RWPE1 (cell line): ENCODE measurements at regions not wholly inside any gene's neighbourhood (a gene's known extent, or its start where the extent isn't known, plus 50 kb on each side); places are given as distances from the start of the nearest gene placed in this dataset.
"Not testable (repeated sequence)": the region's sequence is repeated elsewhere in the genome, so short reads cannot be mapped to it uniquely, and the experiment has no call there.

Experiments used
- CTCF ChIA-PET: fragments of 350-600 bp; sonication (Branson Sonifier 250); formaldehyde crosslinking; extraction: SDS; loops from one replicate; lab custom pipeline; 2021; lab: Yijun Ruan, JAX
- POLR2A ChIA-PET: fragments of 400-600 bp; formaldehyde crosslinking; extraction: SDS; loops from one replicate; lab custom pipeline; 2020; ENCODE audit warnings: antibody characterized with exemption; ENCODE audit not compliant: low non-redundant PET; lab: Yijun Ruan, JAX
- DNase-seq: peaks from one replicate; pipeline ENCODE4 v3.0.0; 2012; ENCODE audit warnings: low spot score
- H3K27ac ChIP-seq: fragments of 450-650 bp; 2 replicates; pipeline ENCODE4 v1.5.1; 2017
- TF ChIP-seq, protein P1 (sequence below): fragments of 450-650 bp; conservative IDR thresholded peaks from 2 replicates; pipeline ENCODE4 v1.5.1; 2017; ENCODE audit warnings: low read depth, mild to moderate bottlenecking

DNA sequence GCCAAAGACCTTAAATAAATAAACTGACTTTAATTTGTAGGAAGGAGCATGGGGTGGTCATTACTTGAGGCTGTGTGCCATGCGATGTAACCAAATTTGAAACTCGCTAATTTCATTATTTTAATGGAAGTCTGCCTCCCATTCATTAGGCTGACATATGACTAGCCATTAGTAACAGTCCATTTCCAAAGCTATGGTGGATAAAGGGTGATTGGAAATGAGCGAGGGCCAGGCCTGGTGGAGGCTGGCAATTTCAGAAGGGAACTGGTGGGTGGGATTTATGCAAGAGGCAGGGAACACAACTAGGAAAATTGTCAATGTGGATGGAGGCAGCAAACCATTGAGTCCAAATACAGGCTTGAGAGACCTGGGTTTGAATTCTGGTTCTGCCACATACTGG, 157.2 kb downstream of the NPIPA7 start:
- POLR2A ChIA-PET, H3K27ac ChIP-seq, DNase-seq, CTCF ChIA-PET: not testable (repeated sequence)

DNA sequence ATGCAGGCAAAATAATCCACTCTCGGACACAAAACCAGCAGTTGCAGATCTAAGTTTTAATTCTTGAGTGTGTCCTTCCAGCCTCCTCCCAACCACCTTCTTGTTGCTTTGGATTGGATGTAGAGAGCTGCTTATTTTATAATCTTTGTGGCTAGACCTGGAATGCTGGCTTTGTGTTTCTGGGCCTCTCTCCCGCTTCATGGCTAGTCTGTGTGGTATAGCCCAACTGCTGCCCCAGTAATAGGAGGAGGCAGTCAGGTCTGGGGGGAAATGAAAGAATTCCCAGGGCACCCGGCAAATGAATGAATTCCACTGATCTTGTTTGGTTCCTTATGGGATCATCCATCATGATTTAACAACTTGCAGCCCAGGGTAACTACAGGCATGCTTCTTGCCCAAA, 170.8 kb downstream of the NPIPA7 start:
- DNase-seq, H3K27ac ChIP-seq, POLR2A ChIA-PET, CTCF ChIA-PET: not testable (repeated sequence)

DNA sequence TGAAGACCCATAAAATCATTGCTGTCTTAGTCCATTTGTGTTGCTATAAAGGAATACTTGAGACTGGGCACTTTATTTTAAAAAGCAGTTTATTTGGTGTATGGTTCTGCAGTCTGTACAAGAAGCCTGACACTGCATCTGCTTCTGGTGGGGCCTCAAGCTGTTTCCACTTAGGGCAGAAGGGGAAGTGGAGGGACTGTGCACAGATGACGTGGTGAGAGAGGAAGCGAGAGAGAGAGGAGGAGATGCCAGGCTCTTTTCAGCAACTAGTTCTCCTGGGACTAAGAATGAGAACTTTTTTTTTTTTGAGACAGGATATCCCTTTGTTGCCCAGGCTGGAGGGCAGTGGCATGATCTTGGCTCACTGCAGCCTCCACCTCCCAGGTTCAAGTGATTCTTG, 171.9 kb downstream of the NPIPA7 start:
- POLR2A ChIA-PET, CTCF ChIA-PET, DNase-seq, H3K27ac ChIP-seq: not testable (repeated sequence)

DNA sequence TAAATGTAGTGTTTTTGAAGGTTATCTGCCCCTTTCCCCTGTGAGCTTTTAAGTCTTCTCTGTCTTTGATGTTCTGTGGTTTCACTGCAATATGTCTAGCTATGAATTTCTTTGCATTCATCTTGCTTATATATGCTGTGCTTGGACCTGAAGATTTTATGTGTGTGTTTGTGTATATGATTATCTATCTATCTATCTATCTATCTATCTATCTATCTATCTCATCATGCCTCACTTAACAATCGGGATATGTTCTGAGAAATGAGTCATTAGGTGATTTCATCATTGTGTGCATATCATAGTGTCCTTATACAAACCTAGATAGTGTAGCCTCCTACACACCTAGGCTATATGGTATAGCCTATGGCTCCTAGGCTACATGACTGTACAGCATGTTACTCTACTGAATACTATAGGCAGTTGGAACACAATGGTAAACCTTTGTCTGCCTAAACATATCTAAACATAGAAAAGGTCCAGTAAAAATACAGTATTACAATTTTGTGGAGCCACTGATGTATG, 173.9 kb downstream of the NPIPA7 start:
- H3K27ac ChIP-seq, DNase-seq, POLR2A ChIA-PET, CTCF ChIA-PET: not testable (repeated sequence)

DNA sequence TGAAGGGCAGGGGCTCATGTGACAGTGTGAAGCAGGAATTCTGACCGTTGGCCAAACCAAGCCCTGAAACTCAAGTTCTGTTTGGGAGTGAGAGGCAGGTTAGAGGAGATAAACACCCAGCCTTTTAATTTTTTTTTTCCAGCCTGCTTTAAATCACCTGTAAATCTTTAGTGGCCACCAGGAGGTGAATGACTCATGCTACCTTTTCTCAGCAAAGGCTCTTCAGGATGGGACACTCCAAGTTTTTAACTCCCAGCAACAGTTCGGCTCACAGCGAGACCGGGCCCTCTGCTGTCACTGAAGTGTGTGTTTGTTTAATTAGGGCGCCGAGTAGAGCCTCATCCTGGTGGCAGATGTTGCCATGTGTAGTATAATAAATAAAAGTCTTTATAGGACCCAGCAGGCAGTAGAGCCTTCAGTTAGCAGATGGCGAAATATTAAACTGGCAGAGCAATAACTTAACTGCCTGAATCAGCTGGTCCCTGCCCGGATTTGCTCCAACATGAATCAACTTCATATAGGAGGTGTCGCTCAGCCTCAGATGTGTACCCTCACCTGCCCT, 180.3 kb downstream of the NPIPA7 start:
- POLR2A ChIA-PET, H3K27ac ChIP-seq, CTCF ChIA-PET, DNase-seq: not testable (repeated sequence)

DNA sequence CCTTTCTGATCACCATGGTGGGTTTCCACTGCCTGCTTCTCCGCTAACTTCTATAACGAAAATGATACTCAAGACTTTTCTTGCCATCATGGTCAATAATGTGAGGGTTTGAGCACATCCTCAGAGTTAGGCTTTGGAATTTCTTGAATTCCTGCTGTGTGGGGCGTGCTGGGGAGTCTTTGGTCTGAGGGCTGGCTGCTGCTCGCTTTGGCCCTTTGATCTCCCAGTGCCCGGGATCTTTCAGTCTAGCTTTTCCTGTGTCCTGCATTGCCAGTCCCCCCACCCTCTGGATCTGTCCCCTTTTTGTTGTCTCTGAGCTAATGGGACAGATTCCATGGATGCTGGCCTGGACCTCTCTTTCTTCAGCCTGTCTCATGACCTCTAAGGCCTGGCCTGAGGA, 182.6 kb downstream of the NPIPA7 start:
- H3K27ac ChIP-seq, CTCF ChIA-PET, DNase-seq, POLR2A ChIA-PET: not testable (repeated sequence)

DNA sequence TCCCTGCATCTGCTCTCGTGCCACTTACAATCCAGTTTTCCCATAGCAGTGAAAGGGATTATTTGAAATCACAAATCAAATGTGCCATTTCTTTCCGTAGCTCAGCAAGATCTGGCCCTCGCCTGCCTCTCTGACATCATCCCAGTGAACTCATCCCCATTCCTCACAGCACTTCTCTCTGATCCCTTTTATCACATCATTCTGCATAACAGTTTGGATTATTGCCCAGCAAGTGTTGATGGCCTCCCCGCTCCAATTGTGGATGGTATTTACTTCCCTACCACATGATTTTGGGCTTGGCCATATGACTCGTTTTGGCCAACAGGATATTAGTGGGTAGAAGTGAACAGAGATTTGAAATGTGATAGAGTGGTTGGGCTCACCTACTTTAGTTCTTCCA, 185.0 kb downstream of the NPIPA7 start:
- H3K27ac ChIP-seq, DNase-seq, POLR2A ChIA-PET, CTCF ChIA-PET: not testable (repeated sequence)

DNA sequence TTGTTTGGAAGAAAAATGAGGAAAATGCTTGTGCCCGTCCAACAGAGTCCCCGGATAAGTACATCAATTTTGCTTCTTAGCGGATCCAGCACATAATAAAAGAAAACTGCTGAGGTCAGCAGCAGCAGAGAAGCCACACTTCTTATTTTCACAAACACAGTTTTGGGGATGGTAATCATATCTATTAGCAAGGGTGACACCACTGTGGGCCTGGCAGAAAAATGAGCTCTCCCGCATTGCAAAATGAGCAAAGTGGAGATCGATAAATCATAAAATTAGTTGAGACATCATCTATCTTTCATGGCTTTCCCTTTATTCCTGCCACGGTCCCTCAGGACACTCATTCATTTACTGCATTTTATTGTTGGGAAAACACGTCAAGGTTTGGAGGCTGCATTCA, 186.4 kb downstream of the NPIPA7 start:
- H3K27ac ChIP-seq, CTCF ChIA-PET, POLR2A ChIA-PET, DNase-seq: not testable (repeated sequence)

DNA sequence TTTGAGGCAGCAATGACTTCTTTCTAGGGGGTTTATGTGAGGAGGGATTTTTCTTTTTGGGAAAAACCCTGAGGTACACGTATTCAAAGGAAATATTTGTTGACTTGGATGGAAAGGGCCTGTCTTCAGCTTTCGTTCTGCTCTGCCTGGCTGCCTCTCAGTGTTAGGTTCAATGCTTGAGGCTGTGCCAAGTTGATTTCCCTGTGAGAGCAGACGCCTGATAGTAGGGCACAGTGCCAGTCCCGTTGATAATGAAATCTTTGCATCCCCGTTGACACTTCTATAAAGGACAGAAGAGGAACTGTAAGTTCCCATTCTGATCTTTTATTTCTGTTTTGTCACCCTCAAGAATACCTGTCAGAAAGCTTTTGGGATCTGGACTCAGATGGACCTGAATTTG, 191.1 kb downstream of the NPIPA7 start:
- POLR2A ChIA-PET, DNase-seq, CTCF ChIA-PET, H3K27ac ChIP-seq: not testable (repeated sequence)

DNA sequence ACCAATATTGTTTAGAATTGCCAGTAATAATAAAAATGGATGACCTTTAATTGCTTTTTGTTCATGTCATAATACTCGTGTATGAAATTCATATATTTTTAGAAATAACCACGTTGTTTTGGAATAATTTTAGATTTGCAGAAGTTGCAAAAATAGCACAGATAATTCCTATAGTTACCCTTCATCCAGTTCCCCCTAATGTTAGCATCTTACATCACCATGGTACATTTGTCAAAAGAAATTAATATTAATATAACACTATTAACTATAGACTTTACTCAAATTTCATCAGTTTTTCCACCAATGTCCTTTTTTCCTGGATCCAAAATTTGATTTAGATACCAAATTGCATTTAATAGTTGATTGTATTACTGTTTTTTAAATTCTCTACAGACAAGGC, 191.9 kb downstream of the NPIPA7 start:
- POLR2A ChIA-PET, CTCF ChIA-PET, H3K27ac ChIP-seq, DNase-seq: not testable (repeated sequence)

DNA sequence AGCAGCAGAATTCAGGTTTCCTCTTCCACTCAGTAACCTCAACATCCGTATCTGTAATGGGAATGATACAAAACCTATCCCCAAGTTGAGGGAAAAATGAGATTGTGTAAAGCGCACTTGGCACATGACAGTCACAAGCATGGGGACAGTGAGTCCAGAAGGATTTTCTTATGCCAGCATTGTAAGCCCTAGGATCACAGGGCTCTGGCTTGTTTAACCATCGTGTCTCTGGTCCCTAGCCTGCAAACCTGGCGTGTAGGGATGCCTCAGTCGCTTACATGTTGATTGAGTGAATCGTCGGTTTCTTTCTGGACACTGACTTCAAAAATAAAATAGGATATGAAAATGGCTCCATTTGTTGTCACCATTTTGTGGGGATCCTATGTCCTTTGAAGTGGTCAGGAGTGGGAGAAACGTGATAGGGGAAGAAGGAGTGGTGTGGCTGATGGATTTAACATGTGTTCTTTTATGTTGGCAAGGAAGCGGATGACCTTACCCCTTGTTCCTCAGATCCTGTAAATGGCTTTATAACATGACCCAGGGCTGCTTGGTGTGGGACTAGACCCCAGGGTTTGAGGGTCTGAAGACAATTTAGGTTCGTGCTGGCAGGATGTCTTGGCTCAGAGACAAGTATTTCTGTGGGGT, 193.3 kb downstream of the NPIPA7 start:
- POLR2A ChIA-PET, CTCF ChIA-PET, DNase-seq, H3K27ac ChIP-seq: not testable (repeated sequence)

DNA sequence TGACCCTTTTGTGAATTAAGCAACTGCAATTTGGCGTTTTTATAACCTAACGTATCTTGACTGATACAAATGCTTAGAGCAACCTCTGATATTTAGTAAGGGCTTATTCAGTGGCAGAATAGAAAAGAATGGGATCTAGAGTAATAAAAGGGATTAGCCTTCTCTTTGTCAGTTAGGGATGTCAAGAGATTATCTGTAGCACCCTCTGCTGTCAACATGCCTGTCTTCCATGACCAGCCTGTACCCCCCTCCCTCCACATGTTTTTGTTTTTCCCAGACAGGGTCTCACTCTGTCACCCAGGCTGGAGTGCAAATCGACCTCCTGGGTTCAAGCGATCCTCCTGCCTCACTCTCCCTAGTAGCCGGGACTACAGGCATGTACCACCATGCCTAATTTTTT, 198.1 kb downstream of the NPIPA7 start:
- CTCF ChIA-PET, POLR2A ChIA-PET, H3K27ac ChIP-seq, DNase-seq: not testable (repeated sequence)

DNA sequence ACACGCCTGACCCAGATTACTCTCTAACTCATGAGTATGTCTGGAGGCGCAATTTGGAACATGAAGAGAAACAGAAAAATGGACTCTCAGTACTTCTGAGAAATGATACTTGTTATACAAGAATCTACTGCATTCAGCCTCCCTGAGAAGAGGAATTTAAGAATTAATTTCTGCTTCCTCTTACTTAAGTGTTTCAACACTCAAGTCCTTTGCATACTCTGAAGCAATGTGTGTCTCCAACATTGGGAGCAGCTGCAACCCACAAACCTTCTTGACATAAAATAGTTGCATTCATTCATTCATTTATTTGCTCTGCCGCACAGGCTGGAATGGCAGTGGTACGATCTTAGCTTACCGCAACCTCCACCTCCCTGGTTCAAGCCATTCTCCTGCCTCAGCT, 199.8 kb downstream of the NPIPA7 start:
- DNase-seq = no peak
- ChIA-PET POLR2A (no interaction called here), CTCF (interaction anchor here (0.6 kb wide), 1 partner anchor 1373 kb away, joined by 3 read pairs; no protein-coding TSS in a partner anchor)
- TF ChIP-seq, protein P1, sequence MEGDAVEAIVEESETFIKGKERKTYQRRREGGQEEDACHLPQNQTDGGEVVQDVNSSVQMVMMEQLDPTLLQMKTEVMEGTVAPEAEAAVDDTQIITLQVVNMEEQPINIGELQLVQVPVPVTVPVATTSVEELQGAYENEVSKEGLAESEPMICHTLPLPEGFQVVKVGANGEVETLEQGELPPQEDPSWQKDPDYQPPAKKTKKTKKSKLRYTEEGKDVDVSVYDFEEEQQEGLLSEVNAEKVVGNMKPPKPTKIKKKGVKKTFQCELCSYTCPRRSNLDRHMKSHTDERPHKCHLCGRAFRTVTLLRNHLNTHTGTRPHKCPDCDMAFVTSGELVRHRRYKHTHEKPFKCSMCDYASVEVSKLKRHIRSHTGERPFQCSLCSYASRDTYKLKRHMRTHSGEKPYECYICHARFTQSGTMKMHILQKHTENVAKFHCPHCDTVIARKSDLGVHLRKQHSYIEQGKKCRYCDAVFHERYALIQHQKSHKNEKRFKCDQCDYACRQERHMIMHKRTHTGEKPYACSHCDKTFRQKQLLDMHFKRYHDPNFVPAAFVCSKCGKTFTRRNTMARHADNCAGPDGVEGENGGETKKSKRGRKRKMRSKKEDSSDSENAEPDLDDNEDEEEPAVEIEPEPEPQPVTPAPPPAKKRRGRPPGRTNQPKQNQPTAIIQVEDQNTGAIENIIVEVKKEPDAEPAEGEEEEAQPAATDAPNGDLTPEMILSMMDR = no peak
- H3K27ac ChIP-seq = no peak overlapping the region

DNA sequence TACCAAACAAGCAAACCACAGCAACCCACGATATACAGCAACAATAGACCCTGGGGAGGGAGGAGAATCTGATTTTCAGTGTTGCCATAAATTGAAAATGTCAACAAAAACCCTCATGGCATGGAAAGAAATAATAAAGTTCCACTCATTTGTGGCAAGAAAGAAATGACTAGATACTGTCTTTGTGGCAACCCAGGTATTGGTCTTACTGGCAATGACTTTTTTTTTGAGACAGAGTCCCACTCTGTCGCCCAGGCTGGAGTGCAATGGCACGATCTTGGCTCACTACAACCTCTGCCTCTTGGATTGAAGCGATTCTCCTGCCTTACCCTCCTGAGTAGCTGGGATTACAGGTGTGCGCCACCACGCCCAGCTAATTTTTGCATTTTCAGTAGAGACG, 204.0 kb downstream of the NPIPA7 start:
- CTCF ChIA-PET, POLR2A ChIA-PET, DNase-seq, H3K27ac ChIP-seq: not testable (repeated sequence)

DNA sequence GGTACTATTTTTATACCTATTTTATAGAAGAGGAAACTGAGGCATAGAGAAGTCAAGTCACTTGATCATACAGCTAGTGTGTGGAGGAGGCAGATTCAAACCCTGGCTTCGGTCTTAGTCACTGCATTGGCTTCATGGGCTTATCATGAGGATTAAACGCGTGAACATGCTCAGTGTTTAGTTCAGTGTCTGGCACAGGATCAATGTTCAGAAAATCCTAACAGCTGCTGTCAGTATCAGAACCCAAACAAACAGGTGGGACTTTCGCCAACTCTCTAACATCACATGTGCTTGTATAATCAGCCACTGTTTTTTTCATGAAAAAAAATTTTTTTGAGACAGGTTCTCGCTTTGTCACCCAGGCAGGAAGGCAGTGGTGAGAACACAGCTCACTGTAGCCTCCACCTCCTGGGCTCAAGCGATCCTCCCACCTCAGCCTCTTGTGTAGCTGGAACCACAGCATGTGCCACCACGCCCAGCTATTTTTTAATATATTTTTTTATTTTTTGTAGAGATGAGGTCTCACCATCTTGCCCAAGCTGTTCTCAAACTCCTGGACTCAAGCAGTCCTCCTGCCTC, 207.2 kb downstream of the NPIPA7 start:
- DNase-seq, H3K27ac ChIP-seq, POLR2A ChIA-PET: not testable (repeated sequence)
- CTCF ChIA-PET = interaction anchor here (0.7 kb wide), 1 partner anchor 781 kb away, joined by 3 read pairs; no protein-coding TSS in a partner anchor

DNA sequence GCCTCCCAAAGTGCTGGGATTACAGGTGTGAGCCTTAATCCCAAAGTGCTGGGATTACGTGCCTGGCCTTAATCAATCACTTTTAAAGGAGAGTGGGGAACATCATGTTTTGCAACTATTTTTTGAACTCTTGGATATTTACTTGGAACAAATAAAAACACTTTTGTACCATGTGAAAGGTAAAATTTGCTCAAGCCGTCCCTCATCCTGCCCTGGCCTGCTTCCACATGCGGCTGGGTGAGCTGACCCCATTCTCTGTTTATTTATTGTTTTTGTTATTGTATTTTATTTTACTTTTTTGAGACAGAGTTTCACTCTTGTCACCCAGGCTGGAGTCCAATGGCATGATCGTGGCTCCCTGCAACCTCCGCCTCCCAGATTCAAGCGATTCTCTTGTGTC, 208.0 kb downstream of the NPIPA7 start:
- CTCF ChIA-PET, DNase-seq, POLR2A ChIA-PET, H3K27ac ChIP-seq: not testable (repeated sequence)
